ENCODE measurements at regions not wholly inside any gene's neighbourhood (a gene's known extent, or its start where the extent isn't known, plus 50 kb on each side); places are given as distances from the start of the nearest gene placed in this dataset.

- no peak for TF ChIP-seq CTCF (IDR thresholded peaks at IDR 0.05; ENCODE audit: unreplicated experiment)
- Mint-ChIP-seq H3K27ac (ENCODE audit: low read depth, unreplicated experiment) (no peak overlapping the region), H3K9me3 (ENCODE audit: unreplicated experiment) (no peaks in the 10 kb centered on the region), H3K27me3 (ENCODE audit: insufficient read depth, unreplicated experiment) (no peaks in the 10 kb centered on the region), H3K4me3 (ENCODE audit: unreplicated experiment) (no peak overlapping the region), H3K36me3 (ENCODE audit: insufficient read depth, unreplicated experiment) (no peaks in the 10 kb centered on the region), H3K4me1 (ENCODE audit: insufficient read depth, unreplicated experiment) (no peaks in the 10 kb centered on the region)
- no TSS peak for BruUV-seq (replicated peaks)
- POLR2A ChIA-PET, result no interaction called here
- peak; percentile 52 for DNase-seq (ENCODE audit: unreplicated experiment)
- intact Hi-C loops (cut with micrococcal nuclease), result no loop called here
- CTCF ChIA-PET, result no interaction called here
Observed at GRCh38 chr2:14702258-14702657, 69.7 kb downstream of the LRATD1 start.

- CTCF ChIA-PET, result no interaction called here
- BruUV-seq (replicated peaks), result no TSS peak
- POLR2A ChIA-PET, result no interaction called here
- Mint-ChIP-seq H3K36me3 (ENCODE audit: insufficient read depth, unreplicated experiment) (no peaks in the 10 kb centered on the region), H3K27ac (ENCODE audit: low read depth, unreplicated experiment) (no peak overlapping the region), H3K9me3 (ENCODE audit: unreplicated experiment) (no peaks in the 10 kb centered on the region), H3K4me1 (ENCODE audit: insufficient read depth, unreplicated experiment) (no peaks in the 10 kb centered on the region), H3K27me3 (ENCODE audit: insufficient read depth, unreplicated experiment) (no peaks in the 10 kb centered on the region), H3K4me3 (ENCODE audit: unreplicated experiment) (no peak overlapping the region)
- intact Hi-C loops (cut with micrococcal nuclease), result no loop called here
- no peak for TF ChIP-seq CTCF (IDR thresholded peaks at IDR 0.05; ENCODE audit: unreplicated experiment)
- DNase-seq (ENCODE audit: unreplicated experiment), result no peak
Observed at GRCh38 chr2:14706201-14706600, 73.7 kb downstream of the LRATD1 start.

- POLR2A ChIA-PET, result no interaction called here
- TF ChIP-seq CTCF (IDR thresholded peaks at IDR 0.05; ENCODE audit: unreplicated experiment), result no peak
- no peaks in the 10 kb centered on the region for H3K27me3 Mint-ChIP-seq (ENCODE audit: insufficient read depth, unreplicated experiment)
Observed at GRCh38 chr2:14712111-14712510, 79.6 kb downstream of the LRATD1 start.

GRCh38 chr2:14713248-14713647, 80.7 kb downstream of the LRATD1 start:
- Mint-ChIP-seq H3K27ac (ENCODE audit: low read depth, unreplicated experiment) (no peak overlapping the region), H3K9me3 (ENCODE audit: unreplicated experiment) (no peaks in the 10 kb centered on the region), H3K4me3 (ENCODE audit: unreplicated experiment) (no peak overlapping the region), H3K4me1 (ENCODE audit: insufficient read depth, unreplicated experiment) (no peaks in the 10 kb centered on the region), H3K36me3 (ENCODE audit: insufficient read depth, unreplicated experiment) (no peaks in the 10 kb centered on the region), H3K27me3 (ENCODE audit: insufficient read depth, unreplicated experiment) (no peaks in the 10 kb centered on the region)
- DNase-seq (ENCODE audit: unreplicated experiment), result no peak
- intact Hi-C loops (cut with micrococcal nuclease), result no loop called here
- BruUV-seq (replicated peaks), result no TSS peak
- TF ChIP-seq CTCF (IDR thresholded peaks at IDR 0.05; ENCODE audit: unreplicated experiment), result no peak
- ChIA-PET CTCF (no interaction called here), POLR2A (no interaction called here)

More at GRCh38 chr2:14712111-14712510, 79.6 kb downstream of the LRATD1 start:
- Mint-ChIP-seq H3K36me3 (ENCODE audit: insufficient read depth, unreplicated experiment) (no peaks in the 10 kb centered on the region), H3K27ac (ENCODE audit: low read depth, unreplicated experiment) (no peak overlapping the region), H3K4me3 (ENCODE audit: unreplicated experiment) (no peak overlapping the region), H3K4me1 (ENCODE audit: insufficient read depth, unreplicated experiment) (no peaks in the 10 kb centered on the region), H3K9me3 (ENCODE audit: unreplicated experiment) (no peaks in the 10 kb centered on the region)
- peak; percentile 20 for DNase-seq (ENCODE audit: unreplicated experiment)
- intact Hi-C loops (cut with micrococcal nuclease), result no loop called here
- CTCF ChIA-PET, result no interaction called here
- BruUV-seq (replicated peaks), result no TSS peak
